ENCODE measurements at regions not wholly inside any gene's neighbourhood (a gene's known extent, or its start where the extent isn't known, plus 50 kb on each side); places are given as distances from the start of the nearest gene placed in this dataset.

- FAIRE-seq (no peak), DNase-seq (ENCODE audit: low read depth, low spot score) (no peak)
- Histone ChIP-seq H3K27me3 (ENCODE audit: control insufficient read depth, extremely low read depth, insufficient read depth, low read length) (no peaks in the 10 kb centered on the region), H3K9ac (ENCODE audit: control insufficient read depth, extremely low read depth, insufficient read depth, low read length) (no peak overlapping the region), H3K36me3 (ENCODE audit: control insufficient read depth in 2 of 2, extremely low read depth in 1 of 2, insufficient read depth in 2 of 2, low read length in 2 of 2) (no peaks in the 10 kb centered on the region), H4K20me1 (ENCODE audit: control insufficient read depth, extremely low read depth, insufficient read depth, low read length) (no peaks in the 10 kb centered on the region), H2AFZ (ENCODE audit: control insufficient read depth, low read length) (no peak overlapping the region), H3K79me2 (ENCODE audit: control insufficient read depth, insufficient read depth, low read length) (no peaks in the 10 kb centered on the region), H3K9me1 (ENCODE audit: control insufficient read depth, extremely low read depth, insufficient read depth, low read length) (no peaks in the 10 kb centered on the region), H3K9me3 (ENCODE audit: control insufficient read depth, low read depth, low read length) (no peaks in the 10 kb centered on the region), H3K4me3 (ENCODE audit: control insufficient read depth in 2 of 3, extremely low read depth in 1 of 3, insufficient read depth in 2 of 3, low read depth in 1 of 3, low read length in 3 of 3) (no peak overlapping the region), H3K4me1 (ENCODE audit: control insufficient read depth, extremely low read depth, insufficient read depth, low read length) (no peaks in the 10 kb centered on the region), H3K27ac (ENCODE audit: control insufficient read depth, insufficient read depth, low read length) (no peak overlapping the region), H3K4me2 (ENCODE audit: control insufficient read depth, extremely low read depth, insufficient read depth, low read depth, low read length) (no peak overlapping the region)
- no peak for TF ChIP-seq EZH2 (IDR thresholded peaks at IDR 0.05; ENCODE audit: low read length)
- TF ChIP-seq CTCF (optimal IDR thresholded peaks at IDR 0.05 in 1 of 3, IDR thresholded peaks at IDR 0.05 in 1 of 3, conservative IDR thresholded peaks at IDR 0.05 in 1 of 3; ENCODE audit: extremely low read depth in 1 of 3, insufficient read depth in 2 of 3, low read length in 3 of 3): no peak
- dilution Hi-C loops (cut with MboI; ENCODE audit: extremely low pct_ligation_motif_present, low sequenced_read_pairs): no loop called here
Observed at GRCh38 chr5:106959387-106959786, 711.4 kb downstream of the EFNA5 start.

GRCh38 chr5:106957336-106957735, 713.4 kb downstream of the EFNA5 start:
- DNase-seq (ENCODE audit: low read depth, low spot score): no peak
- no peaks in the 10 kb centered on the region for H3K4me1 ChIP-seq (ENCODE audit: control insufficient read depth, extremely low read depth, insufficient read depth, low read length)
- no peak overlapping the region for H3K9ac ChIP-seq (ENCODE audit: control insufficient read depth, extremely low read depth, insufficient read depth, low read length)
- no peak overlapping the region for H3K4me2 ChIP-seq (ENCODE audit: control insufficient read depth, extremely low read depth, insufficient read depth, low read depth, low read length)
- H3K79me2 ChIP-seq (ENCODE audit: control insufficient read depth, insufficient read depth, low read length): no peaks in the 10 kb centered on the region
- H4K20me1 ChIP-seq (ENCODE audit: control insufficient read depth, extremely low read depth, insufficient read depth, low read length): no peaks in the 10 kb centered on the region
- dilution Hi-C loops (cut with MboI; ENCODE audit: extremely low pct_ligation_motif_present, low sequenced_read_pairs): no loop called here
- H3K36me3 ChIP-seq (ENCODE audit: control insufficient read depth in 2 of 2, extremely low read depth in 1 of 2, insufficient read depth in 2 of 2, low read length in 2 of 2): no peaks in the 10 kb centered on the region
- H2AFZ ChIP-seq (ENCODE audit: control insufficient read depth, low read length): no peak overlapping the region
- H3K27me3 ChIP-seq (ENCODE audit: control insufficient read depth, extremely low read depth, insufficient read depth, low read length): no peaks in the 10 kb centered on the region
- no peaks in the 10 kb centered on the region for H3K9me3 ChIP-seq (ENCODE audit: control insufficient read depth, low read depth, low read length)
- H3K27ac ChIP-seq (ENCODE audit: control insufficient read depth, insufficient read depth, low read length): no peak overlapping the region
- no peak overlapping the region for H3K4me3 ChIP-seq (ENCODE audit: control insufficient read depth in 2 of 3, extremely low read depth in 1 of 3, insufficient read depth in 2 of 3, low read depth in 1 of 3, low read length in 3 of 3)
- no peaks in the 10 kb centered on the region for H3K9me1 ChIP-seq (ENCODE audit: control insufficient read depth, extremely low read depth, insufficient read depth, low read length)
- no peak for TF ChIP-seq EZH2 (IDR thresholded peaks at IDR 0.05; ENCODE audit: low read length)
- TF ChIP-seq CTCF (optimal IDR thresholded peaks at IDR 0.05 in 1 of 3, IDR thresholded peaks at IDR 0.05 in 1 of 3, conservative IDR thresholded peaks at IDR 0.05 in 1 of 3; ENCODE audit: extremely low read depth in 1 of 3, insufficient read depth in 2 of 3, low read length in 3 of 3): no peak
- FAIRE-seq: no peak
